SK-N-SH (cell line): ENCODE measurements at regions not wholly inside any gene's neighbourhood (a gene's known extent, or its start where the extent isn't known, plus 50 kb on each side); places are given as distances from the start of the nearest gene placed in this dataset.

Experiments used
- CTCF ChIP-seq: fragments of 200-600 bp; sonication (generic); IDR thresholded peaks from 2 replicates; pipeline ENCODE4 v1.6.1; 2017; ENCODE audit warnings: antibody characterized with exemption, mild to moderate bottlenecking, moderate library complexity
- EP300 ChIP-seq, 2 experiments: IDR thresholded peaks; 2 replicates each; pipeline versions ENCODE4 v1.4.0 to v1.6.1; 2012; ENCODE audit warnings: borderline replicate concordance in 1 of 2, low read depth in 1 of 2, low read length in 1 of 2
- EZH2phosphoT487 ChIP-seq: fragments of 200-600 bp; sonication (generic); IDR thresholded peaks from 2 replicates; pipeline ENCODE4 v1.6.1; 2017; ENCODE audit warnings: low read depth, mixed run types, mild to moderate bottlenecking, antibody characterized with exemption, moderate library complexity, borderline replicate concordance
- FOXM1 ChIP-seq: IDR thresholded peaks from 2 replicates; pipeline ENCODE4 v1.4.0; 2012; ENCODE audit warnings: low read depth, mild to moderate bottlenecking
- IRF3 ChIP-seq: fragments of 150-350 bp; IDR thresholded peaks from 2 replicates; pipeline ENCODE4 v1.6.1; 2016; ENCODE audit warnings: mild to moderate bottlenecking, low read depth, low read length
- JUND ChIP-seq: IDR thresholded peaks from 2 replicates; pipeline ENCODE4 v1.4.0; 2012
- POLR2AphosphoS5 ChIP-seq: IDR thresholded peaks from 2 replicates; pipeline ENCODE4 v1.6.1; 2012; ENCODE audit warnings: low read depth, low read length
- SIN3A ChIP-seq: IDR thresholded peaks from 2 replicates; pipeline ENCODE4 v1.6.1; 2012; ENCODE audit warnings: low read depth, mild to moderate bottlenecking, low read length, moderate library complexity, borderline replicate concordance
- SMC3 ChIP-seq: IDR thresholded peaks from 2 replicates; pipeline ENCODE4 v1.6.1; 2012; ENCODE audit warnings: low read depth, low read length, improper control_type of control experiment
- TAF1 ChIP-seq: IDR thresholded peaks from 2 replicates; pipeline ENCODE4 v1.6.1; 2012; ENCODE audit warnings: low read depth, mild to moderate bottlenecking, low read length, moderate library complexity, borderline replicate concordance
- TF ChIP-seq, protein P1 (sequence below): IDR thresholded peaks from 2 replicates; pipeline ENCODE4 v1.4.0; 2012; ENCODE audit warnings: low read depth

GRCh38 chr5:90336752-90337151 lies 72.8 kb downstream of the CETN3 start:
- TF ChIP-seq, protein P1, sequence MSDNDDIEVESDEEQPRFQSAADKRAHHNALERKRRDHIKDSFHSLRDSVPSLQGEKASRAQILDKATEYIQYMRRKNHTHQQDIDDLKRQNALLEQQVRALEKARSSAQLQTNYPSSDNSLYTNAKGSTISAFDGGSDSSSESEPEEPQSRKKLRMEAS, result no peak
- no peak for TF ChIP-seq SMC3
- no peak for TF ChIP-seq EP300 (IDR thresholded peaks at IDR 0.05; ENCODE audit: borderline replicate concordance in 1 of 2, low read depth in 1 of 2, low read length in 1 of 2)
- no peak for TF ChIP-seq IRF3
- TF ChIP-seq CTCF, result no peak
- no peak for TF ChIP-seq JUND
- no peak for TF ChIP-seq SIN3A
- TF ChIP-seq POLR2AphosphoS5, result no peak
- no peak for TF ChIP-seq EZH2phosphoT487
- TF ChIP-seq FOXM1, result no peak
- no peak for TF ChIP-seq TAF1
